ENCODE measurements at regions not wholly inside any gene's neighbourhood (a gene's known extent, or its start where the extent isn't known, plus 50 kb on each side); places are given as distances from the start of the nearest gene placed in this dataset.

- ATAC-seq (replicated peaks; ENCODE audit: extremely low read depth, poor library complexity, severe bottlenecking), result no peak
- no peaks in the 10 kb centered on the region for H3K9me3 Mint-ChIP-seq
- H3K27me3 Mint-ChIP-seq, result peaks cover 9% of the 10 kb centered on the region
- H3K4me1 Mint-ChIP-seq, result no peaks in the 10 kb centered on the region
- no peak overlapping the region for H3K27ac Mint-ChIP-seq (ENCODE audit: low read depth)
- H3K4me3 Mint-ChIP-seq, result no peak overlapping the region
- no peaks in the 10 kb centered on the region for H3K36me3 Mint-ChIP-seq (ENCODE audit: insufficient read depth)
- no peak for DNase-seq (ENCODE audit: low spot score in 2 of 2)
Observed at GRCh38 chr1:199264283-199264682, 625.4 kb downstream of the PTPRC start.

- Mint-ChIP-seq H3K36me3 (ENCODE audit: insufficient read depth) (no peaks in the 10 kb centered on the region), H3K27ac (ENCODE audit: low read depth) (no peak overlapping the region), H3K9me3 (no peaks in the 10 kb centered on the region), H3K27me3 (peaks cover 9% of the 10 kb centered on the region), H3K4me3 (no peak overlapping the region), H3K4me1 (no peaks in the 10 kb centered on the region)
- DNase-seq (ENCODE audit: low spot score in 2 of 2), result no peak
- ATAC-seq (replicated peaks; ENCODE audit: extremely low read depth, poor library complexity, severe bottlenecking), result no peak
Observed at GRCh38 chr1:199264911-199265310, 626.1 kb downstream of the PTPRC start.

- Mint-ChIP-seq H3K4me1 (no peaks in the 10 kb centered on the region), H3K27me3 (peaks cover 11% of the 10 kb centered on the region), H3K27ac (ENCODE audit: low read depth) (no peak overlapping the region), H3K36me3 (ENCODE audit: insufficient read depth) (no peaks in the 10 kb centered on the region), H3K9me3 (no peaks in the 10 kb centered on the region), H3K4me3 (no peak overlapping the region)
- DNase-seq (ENCODE audit: low spot score in 2 of 2) (no peak), ATAC-seq (replicated peaks; ENCODE audit: extremely low read depth, poor library complexity, severe bottlenecking) (no peak)
Observed at GRCh38 chr1:199265319-199265718, 626.5 kb downstream of the PTPRC start.

- Mint-ChIP-seq H3K27ac (ENCODE audit: low read depth) (no peak overlapping the region), H3K4me1 (no peaks in the 10 kb centered on the region), H3K9me3 (no peaks in the 10 kb centered on the region), H3K4me3 (no peak overlapping the region), H3K36me3 (ENCODE audit: insufficient read depth) (no peaks in the 10 kb centered on the region), H3K27me3 (peaks cover 15% of the 10 kb centered on the region)
- no peak for ATAC-seq (replicated peaks; ENCODE audit: extremely low read depth, poor library complexity, severe bottlenecking)
- no peak for DNase-seq (ENCODE audit: low spot score in 2 of 2)
Observed at GRCh38 chr1:199269241-199269640, 630.4 kb downstream of the PTPRC start.

GRCh38 chr1:199272139-199272544, 633.3 kb downstream of the PTPRC start:
- H3K27me3 Mint-ChIP-seq, result peaks cover 15% of the 10 kb centered on the region
- no peak for ATAC-seq (replicated peaks; ENCODE audit: extremely low read depth, poor library complexity, severe bottlenecking)
- no peaks in the 10 kb centered on the region for H3K4me1 Mint-ChIP-seq
- no peak for DNase-seq (ENCODE audit: low spot score in 2 of 2)
- H3K36me3 Mint-ChIP-seq (ENCODE audit: insufficient read depth), result no peaks in the 10 kb centered on the region
- no peaks in the 10 kb centered on the region for H3K9me3 Mint-ChIP-seq
- no peak overlapping the region for H3K27ac Mint-ChIP-seq (ENCODE audit: low read depth)
- H3K4me3 Mint-ChIP-seq, result no peak overlapping the region

- Mint-ChIP-seq H3K36me3 (ENCODE audit: insufficient read depth) (no peaks in the 10 kb centered on the region), H3K27me3 (peaks cover 15% of the 10 kb centered on the region), H3K27ac (ENCODE audit: low read depth) (no peak overlapping the region), H3K4me1 (no peaks in the 10 kb centered on the region), H3K9me3 (no peaks in the 10 kb centered on the region), H3K4me3 (no peak overlapping the region)
- DNase-seq (ENCODE audit: low spot score in 2 of 2) (no peak), ATAC-seq (replicated peaks; ENCODE audit: extremely low read depth, poor library complexity, severe bottlenecking) (no peak)
Observed at GRCh38 chr1:199272628-199273086, 633.8 kb downstream of the PTPRC start.

GRCh38 chr1:199273837-199274379, 635.1 kb downstream of the PTPRC start:
- H3K27me3 Mint-ChIP-seq, result peaks cover 15% of the 10 kb centered on the region
- H3K36me3 Mint-ChIP-seq (ENCODE audit: insufficient read depth), result no peaks in the 10 kb centered on the region
- no peak overlapping the region for H3K27ac Mint-ChIP-seq (ENCODE audit: low read depth)
- H3K4me1 Mint-ChIP-seq, result no peaks in the 10 kb centered on the region
- no peaks in the 10 kb centered on the region for H3K9me3 Mint-ChIP-seq
- no peak overlapping the region for H3K4me3 Mint-ChIP-seq
- no peak for DNase-seq (ENCODE audit: low spot score in 2 of 2)
- no peak for ATAC-seq (replicated peaks; ENCODE audit: extremely low read depth, poor library complexity, severe bottlenecking)

GRCh38 chr1:199279067-199279466, 640.2 kb downstream of the PTPRC start:
- no peak for DNase-seq (ENCODE audit: low spot score in 2 of 2)
- Mint-ChIP-seq H3K27me3 (no peaks in the 10 kb centered on the region), H3K4me1 (no peaks in the 10 kb centered on the region), H3K36me3 (ENCODE audit: insufficient read depth) (no peaks in the 10 kb centered on the region), H3K9me3 (no peaks in the 10 kb centered on the region), H3K27ac (ENCODE audit: low read depth) (no peak overlapping the region), H3K4me3 (no peak overlapping the region)
- ATAC-seq (replicated peaks; ENCODE audit: extremely low read depth, poor library complexity, severe bottlenecking), result no peak

- no peak overlapping the region for H3K4me3 Mint-ChIP-seq
- no peaks in the 10 kb centered on the region for H3K36me3 Mint-ChIP-seq (ENCODE audit: insufficient read depth)
- DNase-seq (ENCODE audit: low spot score in 2 of 2), result no peak
- ATAC-seq (replicated peaks; ENCODE audit: extremely low read depth, poor library complexity, severe bottlenecking), result no peak
- no peaks in the 10 kb centered on the region for H3K9me3 Mint-ChIP-seq
- H3K27ac Mint-ChIP-seq (ENCODE audit: low read depth), result no peak overlapping the region
- no peaks in the 10 kb centered on the region for H3K4me1 Mint-ChIP-seq
- H3K27me3 Mint-ChIP-seq, result peaks cover 3% of the 10 kb centered on the region
Observed at GRCh38 chr1:199279872-199280645, 641.2 kb downstream of the PTPRC start.

GRCh38 chr1:199282751-199283305, 644.0 kb downstream of the PTPRC start:
- H3K27ac Mint-ChIP-seq (ENCODE audit: low read depth), result no peak overlapping the region
- no peaks in the 10 kb centered on the region for H3K4me1 Mint-ChIP-seq
- no peak for DNase-seq (ENCODE audit: low spot score in 2 of 2)
- H3K36me3 Mint-ChIP-seq (ENCODE audit: insufficient read depth), result no peaks in the 10 kb centered on the region
- ATAC-seq (replicated peaks; ENCODE audit: extremely low read depth, poor library complexity, severe bottlenecking), result no peak
- H3K9me3 Mint-ChIP-seq, result no peaks in the 10 kb centered on the region
- H3K4me3 Mint-ChIP-seq, result no peak overlapping the region
- H3K27me3 Mint-ChIP-seq, result peaks cover 30% of the 10 kb centered on the region

- DNase-seq (ENCODE audit: low spot score in 2 of 2) (no peak), ATAC-seq (replicated peaks; ENCODE audit: extremely low read depth, poor library complexity, severe bottlenecking) (no peak)
- H3K27me3 Mint-ChIP-seq, result peaks cover 34% of the 10 kb centered on the region
- H3K4me3 Mint-ChIP-seq, result no peak overlapping the region
- H3K9me3 Mint-ChIP-seq, result no peaks in the 10 kb centered on the region
- no peaks in the 10 kb centered on the region for H3K36me3 Mint-ChIP-seq (ENCODE audit: insufficient read depth)
- H3K27ac Mint-ChIP-seq (ENCODE audit: low read depth), result no peak overlapping the region
- no peaks in the 10 kb centered on the region for H3K4me1 Mint-ChIP-seq
Observed at GRCh38 chr1:199283794-199284193, 645.0 kb downstream of the PTPRC start.

GRCh38 chr1:199287206-199287605, 648.4 kb downstream of the PTPRC start:
- Mint-ChIP-seq H3K4me3 (no peak overlapping the region), H3K36me3 (ENCODE audit: insufficient read depth) (no peaks in the 10 kb centered on the region), H3K9me3 (no peaks in the 10 kb centered on the region), H3K27ac (ENCODE audit: low read depth) (no peak overlapping the region), H3K27me3 (peaks cover 48% of the 10 kb centered on the region), H3K4me1 (no peaks in the 10 kb centered on the region)
- no peak for DNase-seq (ENCODE audit: low spot score in 2 of 2)
- no peak for ATAC-seq (replicated peaks; ENCODE audit: extremely low read depth, poor library complexity, severe bottlenecking)

- ATAC-seq (replicated peaks; ENCODE audit: extremely low read depth, poor library complexity, severe bottlenecking), result no peak
- H3K4me3 Mint-ChIP-seq, result no peak overlapping the region
Observed at GRCh38 chr1:199287647-199288046, 648.8 kb downstream of the PTPRC start.

More at GRCh38 chr1:199287647-199288046, 648.8 kb downstream of the PTPRC start:
- no peak for DNase-seq (ENCODE audit: low spot score in 2 of 2)
- no peaks in the 10 kb centered on the region for H3K36me3 Mint-ChIP-seq (ENCODE audit: insufficient read depth)
- H3K27me3 Mint-ChIP-seq, result peaks cover 48% of the 10 kb centered on the region
- no peaks in the 10 kb centered on the region for H3K9me3 Mint-ChIP-seq
- no peak overlapping the region for H3K27ac Mint-ChIP-seq (ENCODE audit: low read depth)
- H3K4me1 Mint-ChIP-seq, result no peaks in the 10 kb centered on the region
